GM19463 (cell line): ENCODE measurements at regions not wholly inside any gene's neighbourhood (a gene's known extent, or its start where the extent isn't known, plus 50 kb on each side); places are given as distances from the start of the nearest gene placed in this dataset.

Source experiments
- ATAC-seq: cut with Tn5 transposase; IDR thresholded peaks from one replicate; pipeline ENCODE4 v1.9.1; 2021; ENCODE audit warnings: mild to moderate bottlenecking, moderate library complexity; ENCODE audit not compliant: unreplicated experiment

DNA sequence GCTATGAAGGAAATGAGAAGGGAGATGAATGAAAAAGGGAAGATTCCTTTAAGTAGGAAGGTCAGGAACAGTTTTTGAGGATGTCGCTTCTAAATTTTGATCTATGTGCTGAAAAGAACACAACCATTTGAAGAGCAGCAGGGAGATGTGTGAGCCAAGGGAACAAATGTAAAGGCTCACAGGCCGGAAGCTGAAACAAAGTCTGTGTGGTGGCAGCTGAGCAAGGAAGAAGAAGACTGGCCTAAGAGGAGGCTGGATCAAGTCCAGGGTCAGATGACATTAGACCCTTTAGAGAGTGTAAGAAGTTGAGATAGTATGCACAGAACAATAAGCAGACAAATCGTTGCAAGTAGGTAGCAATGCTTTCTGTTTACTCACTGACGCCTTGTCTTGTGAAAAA is 1631.4 kb upstream of the TENM4 start:
- ATAC-seq = no peak

DNA sequence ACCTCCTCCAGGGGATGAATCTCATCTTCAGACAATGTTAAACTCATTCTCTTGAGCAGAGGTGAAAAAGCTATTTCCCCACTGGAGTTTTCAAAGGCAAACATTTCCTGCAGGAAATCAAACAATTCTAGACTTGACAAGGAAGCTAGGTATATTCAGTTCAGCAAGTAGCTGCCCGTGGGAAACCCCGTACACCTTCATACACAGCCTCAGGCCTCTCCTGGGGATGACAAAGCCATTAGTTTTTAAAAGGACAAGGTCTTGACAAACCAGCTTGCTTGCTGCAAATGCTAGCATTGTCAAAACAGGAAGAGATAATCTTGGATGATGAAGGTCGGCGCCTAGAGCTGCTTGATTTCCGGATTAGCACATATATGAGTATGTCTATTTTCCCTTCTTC is 1630.8 kb upstream of the TENM4 start:
- no peak for ATAC-seq

DNA sequence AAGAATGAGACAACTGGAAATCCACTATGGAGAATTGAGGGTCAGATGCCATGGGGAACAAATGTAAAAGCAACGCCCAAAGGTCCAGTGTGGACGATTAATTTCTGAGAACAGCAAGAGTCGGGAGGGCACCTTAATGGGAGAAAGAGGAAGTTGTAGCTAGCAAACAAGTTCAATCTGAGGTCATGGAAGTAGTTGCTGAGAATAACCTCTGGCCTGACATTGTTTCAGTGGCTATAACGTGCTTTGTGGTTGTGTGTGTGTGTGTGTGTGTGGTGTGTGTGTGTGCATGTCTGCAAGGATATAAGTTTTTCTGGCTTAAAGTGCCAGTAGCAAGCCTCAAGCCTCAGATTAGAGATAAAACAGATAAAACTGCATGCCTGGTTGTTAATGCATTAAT is 1630.1 kb upstream of the TENM4 start:
- ATAC-seq = peak; percentile 91

DNA sequence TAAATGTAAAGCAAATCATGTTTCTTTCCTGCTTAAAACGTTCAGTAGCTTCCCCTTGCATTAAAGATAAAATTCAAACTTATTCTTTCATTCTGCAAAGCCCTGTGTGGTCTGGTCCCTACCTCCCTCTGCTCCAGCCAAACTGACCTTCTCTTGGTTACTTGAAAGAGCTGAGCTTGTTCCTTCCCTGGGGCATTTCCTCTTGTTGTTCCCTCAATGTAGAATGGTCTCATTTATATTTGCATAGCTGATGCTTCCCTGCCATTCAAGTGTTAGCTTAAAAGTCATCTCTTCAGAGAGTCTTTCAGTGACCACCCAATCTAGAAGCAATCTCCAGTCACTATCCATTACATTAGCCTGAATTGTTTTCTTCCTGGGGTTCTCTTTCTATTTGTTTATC is 1618.5 kb upstream of the TENM4 start:
- ATAC-seq = no peak

DNA sequence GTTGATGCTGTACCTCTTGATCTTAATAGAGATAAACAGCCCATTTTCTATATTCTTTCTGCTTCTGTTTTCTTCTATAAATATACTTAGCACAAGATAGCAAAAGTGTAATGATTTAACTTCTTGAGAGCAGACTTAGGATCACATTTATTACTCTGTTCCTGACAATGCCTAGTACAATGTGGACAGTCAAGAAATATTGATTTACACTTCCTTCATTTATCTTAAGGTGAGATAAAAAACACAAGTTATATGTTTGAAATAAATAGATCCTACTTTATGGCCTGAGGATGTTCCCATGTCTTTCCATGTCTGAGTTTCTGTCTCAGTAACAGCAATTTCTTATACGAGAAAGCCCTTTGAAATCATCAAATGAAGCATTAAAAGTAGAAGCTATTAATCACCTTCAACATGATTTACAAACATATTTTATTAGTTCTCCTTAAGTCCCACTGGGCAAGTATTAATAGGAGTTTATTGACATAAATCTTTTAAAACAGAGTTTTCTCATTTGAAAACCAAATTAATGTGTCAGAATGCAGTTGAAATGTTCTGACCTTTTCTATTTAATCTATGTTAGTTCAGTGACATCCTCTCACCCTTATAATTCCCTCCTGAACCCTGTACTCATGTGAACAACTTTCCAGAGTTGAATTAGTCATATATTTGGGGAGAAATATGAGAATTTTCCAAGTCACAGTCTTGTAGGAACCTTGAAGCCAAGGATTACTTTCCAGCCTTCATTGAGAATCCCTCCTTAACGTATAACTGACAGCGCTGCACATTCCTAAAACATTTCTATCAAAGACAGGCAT is 1611.7 kb upstream of the TENM4 start:
- no peak for ATAC-seq

DNA sequence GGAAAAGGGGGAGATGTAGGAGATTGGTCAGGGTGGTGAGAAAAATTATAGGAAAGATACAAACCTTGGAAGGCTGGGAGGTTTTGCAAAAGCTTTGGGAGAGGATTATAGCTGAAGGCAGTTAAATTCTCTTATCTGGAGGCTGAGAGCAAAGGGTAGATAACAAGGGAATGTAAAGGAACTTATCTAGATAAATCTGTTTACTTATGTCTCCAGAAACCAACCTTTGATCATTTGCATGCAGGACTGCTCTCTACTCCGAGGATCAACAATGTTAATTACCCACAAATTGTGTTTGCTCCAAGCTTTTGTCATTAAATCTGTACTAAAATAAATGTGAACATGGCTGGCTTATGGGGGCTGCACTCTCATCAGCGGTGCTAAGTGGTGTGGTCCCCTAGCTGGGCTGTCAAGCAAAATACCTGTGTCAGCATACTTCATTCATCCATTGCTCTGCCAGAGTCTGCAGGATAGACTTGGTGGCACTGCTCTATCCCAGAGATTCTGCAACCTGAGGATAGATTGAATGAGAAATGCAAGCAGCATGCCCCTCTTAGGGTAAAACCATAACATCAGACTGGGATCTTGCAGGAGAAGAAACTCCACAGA is 1599.2 kb upstream of the TENM4 start:
- ATAC-seq = no peak

DNA sequence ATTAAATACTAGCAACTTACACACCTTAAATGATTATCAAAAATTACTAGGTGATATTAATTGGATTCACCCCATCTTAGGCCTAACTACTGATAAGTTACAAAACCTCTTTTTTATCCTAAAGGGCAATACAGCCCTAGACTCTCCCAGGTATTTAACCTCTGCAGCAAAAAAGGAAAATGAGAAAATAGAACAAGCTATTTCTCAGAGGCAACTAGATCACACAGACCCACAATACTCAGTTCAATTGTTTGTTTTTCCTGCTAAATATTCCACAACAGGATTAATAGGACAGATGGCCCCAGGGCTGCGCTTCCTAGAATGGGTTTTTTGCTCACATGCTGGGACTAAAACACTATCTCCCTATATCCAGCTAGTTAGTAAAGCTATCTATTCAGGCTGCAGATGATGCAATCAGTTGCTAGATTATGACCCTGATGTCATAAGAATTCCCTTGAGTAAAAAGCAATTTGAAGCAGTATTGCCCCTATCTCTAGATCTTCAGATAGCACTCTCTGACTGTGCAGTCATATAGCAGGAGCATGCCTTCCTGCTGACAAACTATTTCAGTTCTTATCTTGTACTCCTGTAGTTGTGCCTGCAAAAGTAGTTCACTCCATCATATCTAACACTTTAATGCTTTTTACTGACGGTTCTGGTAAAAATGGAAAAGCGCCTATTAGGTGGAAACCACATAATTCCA is 1595.5 kb upstream of the TENM4 start:
- ATAC-seq = no peak

DNA sequence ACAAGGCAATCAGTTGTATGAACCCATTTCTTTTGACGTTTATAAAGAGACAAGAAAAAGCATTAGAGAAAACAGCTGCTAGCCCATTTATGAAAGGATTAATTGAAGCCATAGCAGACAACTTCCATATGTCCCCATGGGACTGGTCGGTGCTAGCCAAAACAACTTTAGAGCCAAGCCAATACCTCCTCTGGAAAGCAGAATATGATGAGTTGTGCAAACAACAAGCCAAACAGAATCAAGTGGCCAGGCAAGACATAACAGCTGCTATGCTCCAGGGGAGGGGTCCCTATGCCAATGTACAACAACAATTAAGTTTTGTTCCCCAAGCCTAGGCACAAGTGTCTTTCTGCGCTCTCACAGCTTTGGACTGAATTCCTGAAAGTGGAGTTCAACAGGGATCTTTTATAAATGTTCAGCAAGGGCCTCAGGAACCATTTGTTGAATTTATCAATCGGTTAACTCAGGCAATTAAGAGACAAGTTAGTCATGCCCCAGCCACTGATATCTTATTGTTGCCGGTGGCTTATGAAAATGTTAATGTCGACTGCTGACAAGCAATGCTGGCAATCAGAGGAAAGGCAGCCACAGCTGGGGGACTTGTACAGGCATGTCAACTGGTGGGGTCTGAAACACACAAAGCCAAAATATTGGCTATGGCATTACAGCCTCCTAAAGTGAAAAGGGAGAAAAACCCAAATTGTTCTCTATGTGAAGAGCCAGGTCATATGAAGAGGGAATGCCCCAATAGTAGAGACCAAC is 1593.1 kb upstream of the TENM4 start:
- ATAC-seq = no peak

DNA sequence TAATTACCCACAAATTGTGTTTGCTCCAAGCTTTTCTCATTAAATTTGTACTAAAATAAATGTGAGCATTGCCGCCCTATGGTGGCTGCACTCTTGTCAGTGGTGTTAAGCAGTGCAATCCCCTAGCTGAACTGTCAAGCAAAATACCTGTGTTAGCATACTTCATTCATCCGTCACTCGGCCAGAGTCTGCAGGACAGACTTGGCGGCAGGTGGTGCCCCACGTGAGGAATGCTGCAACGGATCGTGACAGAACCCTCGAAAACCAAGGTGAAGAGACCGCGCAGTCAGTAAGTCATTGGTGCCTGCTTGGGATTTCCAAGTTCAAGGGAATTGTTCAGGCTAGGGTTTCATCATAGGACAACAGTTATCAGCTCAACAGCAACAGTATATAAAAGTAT is 1592.1 kb upstream of the TENM4 start:
- ATAC-seq = no peak

DNA sequence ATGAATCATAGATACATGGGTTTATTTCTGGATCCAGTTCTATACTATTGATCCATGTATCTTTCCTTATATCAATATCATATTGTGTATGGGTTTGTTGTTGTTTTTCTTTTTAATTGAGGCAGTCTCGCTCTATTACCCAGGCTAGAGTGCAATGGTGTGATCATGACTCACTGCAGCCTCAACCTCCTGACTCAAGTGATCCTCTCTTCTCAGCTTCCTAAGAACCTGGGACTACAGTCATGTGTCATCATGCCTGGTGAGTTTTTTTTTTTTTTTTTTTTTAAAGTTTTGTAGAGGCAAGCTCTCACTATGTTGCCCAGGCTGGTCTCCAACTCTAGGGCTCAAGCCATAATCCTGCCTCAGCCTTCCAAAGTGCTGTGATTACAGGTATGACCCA is 1589.4 kb upstream of the TENM4 start:
- no peak for ATAC-seq

DNA sequence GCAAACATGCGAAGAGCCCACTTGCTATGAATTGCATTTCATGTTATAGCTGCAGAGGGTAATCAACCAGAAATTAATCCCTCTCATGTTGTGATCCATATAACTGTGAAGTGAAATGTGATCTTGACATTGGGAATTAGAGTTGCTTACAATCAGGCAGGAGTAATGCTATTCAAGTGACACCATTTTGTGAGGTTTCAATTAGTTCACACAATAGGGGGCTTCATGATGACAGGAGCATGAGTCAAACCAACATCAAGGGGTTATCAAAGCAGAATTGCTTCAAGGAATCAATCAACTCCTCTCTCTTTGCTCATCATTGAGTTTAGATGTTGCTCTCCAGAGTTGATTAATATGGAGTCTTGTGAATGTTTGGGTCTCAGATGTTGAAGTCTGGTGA is 1585.2 kb upstream of the TENM4 start:
- ATAC-seq = no peak

DNA sequence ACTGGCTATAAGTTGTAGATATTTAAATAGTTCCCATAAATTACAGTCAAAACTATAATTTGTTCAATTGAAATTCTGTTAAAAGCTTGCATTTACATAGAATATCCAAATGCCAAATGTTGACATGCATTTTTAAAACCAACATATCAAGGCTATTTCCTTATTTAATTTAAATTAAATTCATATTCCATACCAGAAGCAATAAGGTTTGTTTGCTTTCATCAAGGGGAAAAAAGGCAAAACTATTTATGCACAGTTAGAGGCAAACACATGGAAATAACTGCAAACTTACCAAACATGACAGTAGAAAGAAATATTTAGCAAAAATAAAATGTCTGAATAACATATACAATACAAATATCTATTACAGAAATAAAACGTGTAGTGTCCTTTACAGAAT is 1581.2 kb upstream of the TENM4 start:
- no peak for ATAC-seq

DNA sequence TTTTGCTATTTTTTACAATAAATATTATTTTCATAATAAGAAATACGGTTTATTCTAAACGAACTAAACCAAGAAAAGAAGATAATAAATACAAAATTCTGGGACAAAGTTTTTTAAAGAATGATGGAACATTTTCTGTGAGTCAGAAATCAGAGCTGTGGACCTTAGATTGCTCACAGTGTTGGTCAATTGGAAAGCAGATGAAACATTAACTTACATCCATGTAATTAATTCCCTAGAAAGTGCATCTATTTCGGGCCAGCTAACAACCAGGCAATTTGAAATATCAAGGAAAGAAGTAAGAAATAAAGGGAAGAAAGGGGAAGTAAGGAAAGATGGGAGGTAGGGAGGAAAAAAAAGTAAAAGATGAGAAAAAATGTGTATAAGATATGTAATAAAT is 1569.8 kb upstream of the TENM4 start:
- no peak for ATAC-seq

DNA sequence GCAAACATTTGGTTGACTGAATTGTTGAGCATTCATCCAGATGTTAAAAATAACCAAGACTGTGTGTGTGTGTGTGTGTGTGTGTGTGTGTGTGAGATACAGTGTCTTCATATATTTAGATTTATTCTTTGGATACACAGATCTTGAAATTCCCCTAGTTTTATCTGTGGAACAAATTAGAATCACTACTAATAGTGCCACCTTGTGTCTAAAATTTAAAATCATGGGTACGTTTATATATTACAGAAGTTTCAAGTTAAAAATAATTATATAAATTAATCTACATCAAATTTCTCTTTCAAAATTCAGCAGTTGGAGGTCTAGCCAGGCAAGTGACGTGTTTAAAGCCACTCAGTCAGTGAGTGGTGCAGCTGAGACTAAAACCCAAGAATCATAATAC is 1566.2 kb upstream of the TENM4 start:
- ATAC-seq = no peak

DNA sequence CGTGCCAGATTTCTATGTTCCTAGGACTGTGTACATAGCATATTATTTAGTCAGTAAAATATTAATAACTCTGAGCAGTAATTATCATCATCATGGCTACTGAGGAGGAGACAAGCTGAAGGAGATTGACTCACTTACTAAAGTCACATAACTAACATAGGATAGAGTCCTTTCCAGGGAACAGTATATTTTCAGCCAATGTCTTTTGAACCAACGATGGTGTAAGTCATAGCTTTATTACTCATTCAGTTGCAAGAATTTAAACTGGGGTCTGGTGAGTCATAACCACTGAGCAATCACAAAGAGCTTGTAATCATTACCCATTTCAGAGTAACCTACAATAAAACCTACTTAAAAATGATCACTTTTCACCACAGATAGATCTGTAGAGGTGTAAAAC is 1564.8 kb upstream of the TENM4 start:
- peak; percentile 87 for ATAC-seq

DNA sequence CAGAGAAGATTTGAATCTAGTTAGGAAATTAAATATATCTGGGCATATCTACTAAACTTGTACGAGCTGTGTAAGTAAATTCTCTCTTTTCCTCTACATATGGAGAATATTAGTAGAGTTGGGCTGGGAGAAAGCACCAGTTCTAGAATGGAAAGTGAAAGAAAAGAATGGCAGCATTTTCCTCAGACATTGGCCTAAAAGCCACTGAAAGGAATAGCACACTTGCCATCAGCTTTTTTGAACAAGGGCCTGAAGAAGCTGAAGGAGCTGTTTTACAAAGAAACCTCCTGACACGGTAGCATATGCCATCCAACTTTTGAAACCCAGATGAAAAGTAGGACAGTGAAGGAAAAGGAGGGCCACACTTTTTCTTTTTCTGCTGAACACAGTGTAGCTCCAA is 1563.7 kb upstream of the TENM4 start:
- ATAC-seq = no peak

DNA sequence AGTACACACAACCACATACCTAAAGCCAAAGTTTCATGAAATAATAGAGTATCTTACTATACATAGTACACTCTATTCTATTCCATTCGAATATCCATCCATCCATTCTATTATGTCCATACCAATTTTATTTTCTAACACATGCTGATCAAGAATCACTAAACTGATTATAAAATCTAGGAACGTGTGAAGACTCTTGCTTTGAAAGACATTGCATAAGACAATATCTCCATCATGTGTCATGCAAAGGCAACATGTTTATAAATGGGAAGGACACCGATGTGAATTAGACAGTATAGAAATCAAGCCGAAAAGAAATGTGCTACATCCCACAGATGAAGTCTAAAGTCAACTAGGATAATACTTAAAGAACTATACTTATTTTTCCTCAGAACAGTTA is 1561.5 kb upstream of the TENM4 start:
- ATAC-seq = no peak

DNA sequence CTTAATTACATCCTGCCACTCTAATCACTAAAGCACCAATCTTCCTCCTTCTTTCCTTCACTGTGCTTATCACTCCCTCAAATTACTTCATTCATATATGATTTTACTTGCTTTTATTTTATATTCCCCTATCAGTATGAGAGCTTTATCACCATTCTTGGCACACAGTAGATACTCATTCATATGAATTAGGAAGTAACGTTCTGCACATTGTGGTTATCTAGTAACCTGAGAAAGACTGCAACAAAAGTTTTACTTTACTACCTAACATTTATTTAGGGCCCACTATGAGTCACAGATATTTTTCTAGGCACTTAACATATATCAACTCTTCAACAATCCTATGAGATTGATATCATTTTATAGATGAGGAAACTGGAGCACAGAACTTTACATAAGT is 1559.9 kb upstream of the TENM4 start:
- ATAC-seq = no peak

DNA sequence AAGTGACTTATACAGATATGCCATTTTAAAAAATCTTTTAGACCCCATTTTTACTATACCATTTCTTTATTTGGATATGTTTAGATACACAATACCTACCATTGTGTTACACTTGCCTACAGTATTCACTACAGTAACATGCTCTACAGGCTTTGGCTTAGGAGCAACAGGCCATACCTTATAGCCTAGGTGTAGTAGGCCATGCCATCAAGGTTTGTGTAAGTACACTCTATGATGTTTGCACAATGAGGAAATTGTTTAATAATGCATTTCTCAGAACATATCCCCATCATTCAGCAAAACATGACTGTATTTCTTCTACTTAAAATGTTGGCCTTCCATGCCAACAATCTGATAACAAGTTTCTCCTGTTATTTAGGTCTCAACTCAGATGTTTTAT is 1559.5 kb upstream of the TENM4 start:
- no peak for ATAC-seq

DNA sequence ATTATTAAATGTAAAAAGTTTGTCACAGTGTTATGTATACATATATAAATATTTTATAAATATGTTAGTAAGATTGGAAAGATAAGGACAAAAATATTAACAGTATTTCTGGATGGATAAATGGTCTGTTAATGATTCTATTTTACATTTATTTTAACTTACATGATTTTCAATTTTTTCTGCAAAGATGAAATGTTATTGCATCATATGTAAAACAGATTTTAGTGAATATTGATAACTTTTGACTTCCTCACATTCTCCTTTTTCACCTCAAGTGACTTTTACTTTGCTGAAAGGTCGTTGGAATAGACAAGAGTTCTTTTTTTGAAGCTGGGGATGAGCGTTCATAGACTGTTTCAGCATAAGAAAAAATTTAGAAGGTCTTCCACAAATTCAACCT is 1554.7 kb upstream of the TENM4 start:
- no peak for ATAC-seq

DNA sequence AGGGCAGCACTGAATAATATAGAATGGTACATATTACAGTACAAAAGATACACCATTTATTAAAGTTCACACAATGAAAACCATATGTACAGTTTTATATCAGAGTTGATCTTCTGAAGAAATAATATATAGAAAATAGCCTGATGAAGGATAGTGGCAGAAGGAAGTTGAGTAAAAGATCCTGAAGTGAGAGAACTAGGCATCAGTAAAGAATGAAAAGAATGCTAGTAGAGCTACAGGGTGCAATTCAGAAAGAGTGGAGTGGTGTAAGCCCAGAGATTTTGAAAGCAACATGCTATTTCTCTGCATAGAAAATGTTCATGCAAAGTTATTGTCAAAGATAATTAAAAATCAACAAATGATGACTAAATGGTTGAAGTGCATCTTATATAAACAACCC is 1552.7 kb upstream of the TENM4 start:
- no peak for ATAC-seq

DNA sequence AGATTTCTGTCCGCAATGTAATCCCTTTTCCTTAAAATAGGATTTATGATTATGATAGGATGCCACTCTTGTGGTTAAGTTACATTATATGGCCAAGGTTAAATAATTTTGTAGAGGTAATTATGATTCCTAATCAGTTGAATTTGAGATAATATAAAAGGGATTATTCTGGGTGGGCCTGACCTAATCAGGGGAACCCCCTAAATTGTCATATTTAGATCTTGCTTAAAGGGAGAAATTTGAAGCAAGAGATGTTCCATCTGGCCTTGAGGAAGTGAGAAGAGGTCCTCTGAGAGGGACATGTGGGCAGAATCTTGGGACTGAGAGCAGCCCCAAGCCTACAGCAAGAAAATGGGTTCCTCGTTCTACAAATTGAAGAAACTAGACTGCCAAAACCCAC is 1550.1 kb upstream of the TENM4 start:
- ATAC-seq = no peak
